ENCODE measurements at regions not wholly inside any gene's neighbourhood (a gene's known extent, or its start where the extent isn't known, plus 50 kb on each side); places are given as distances from the start of the nearest gene placed in this dataset.

DNA sequence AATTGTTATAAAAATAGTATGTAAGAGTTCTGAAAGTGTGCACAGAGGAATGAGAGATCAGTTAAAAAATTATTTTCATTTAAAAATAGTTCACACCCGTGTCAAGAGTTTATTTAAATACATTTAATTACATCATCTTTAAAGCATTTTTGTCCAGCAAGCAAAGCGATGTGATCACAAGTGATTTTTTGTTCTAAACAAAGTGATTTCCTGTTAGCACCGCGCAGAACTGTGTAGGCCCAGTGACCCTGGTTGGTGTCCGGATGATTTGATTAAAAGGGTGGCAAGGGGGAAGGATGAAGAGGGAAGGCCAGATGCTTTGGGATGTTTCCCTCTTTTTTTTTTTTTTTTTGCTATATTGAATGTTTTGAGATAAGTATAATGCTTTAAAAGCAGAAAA, 227.8 kb upstream of the PITRM1 start:
- TF ChIP-seq, protein P1, sequence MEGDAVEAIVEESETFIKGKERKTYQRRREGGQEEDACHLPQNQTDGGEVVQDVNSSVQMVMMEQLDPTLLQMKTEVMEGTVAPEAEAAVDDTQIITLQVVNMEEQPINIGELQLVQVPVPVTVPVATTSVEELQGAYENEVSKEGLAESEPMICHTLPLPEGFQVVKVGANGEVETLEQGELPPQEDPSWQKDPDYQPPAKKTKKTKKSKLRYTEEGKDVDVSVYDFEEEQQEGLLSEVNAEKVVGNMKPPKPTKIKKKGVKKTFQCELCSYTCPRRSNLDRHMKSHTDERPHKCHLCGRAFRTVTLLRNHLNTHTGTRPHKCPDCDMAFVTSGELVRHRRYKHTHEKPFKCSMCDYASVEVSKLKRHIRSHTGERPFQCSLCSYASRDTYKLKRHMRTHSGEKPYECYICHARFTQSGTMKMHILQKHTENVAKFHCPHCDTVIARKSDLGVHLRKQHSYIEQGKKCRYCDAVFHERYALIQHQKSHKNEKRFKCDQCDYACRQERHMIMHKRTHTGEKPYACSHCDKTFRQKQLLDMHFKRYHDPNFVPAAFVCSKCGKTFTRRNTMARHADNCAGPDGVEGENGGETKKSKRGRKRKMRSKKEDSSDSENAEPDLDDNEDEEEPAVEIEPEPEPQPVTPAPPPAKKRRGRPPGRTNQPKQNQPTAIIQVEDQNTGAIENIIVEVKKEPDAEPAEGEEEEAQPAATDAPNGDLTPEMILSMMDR (IDR thresholded peaks at IDR 0.05; ENCODE audit: insufficient read depth, low read depth, low read length, missing control alignments), result no peak
- no peak for DNase-seq (ENCODE audit: low read depth)
- no peak overlapping the region for H3K4me3 ChIP-seq (ENCODE audit: low read depth, low read length)

DNA sequence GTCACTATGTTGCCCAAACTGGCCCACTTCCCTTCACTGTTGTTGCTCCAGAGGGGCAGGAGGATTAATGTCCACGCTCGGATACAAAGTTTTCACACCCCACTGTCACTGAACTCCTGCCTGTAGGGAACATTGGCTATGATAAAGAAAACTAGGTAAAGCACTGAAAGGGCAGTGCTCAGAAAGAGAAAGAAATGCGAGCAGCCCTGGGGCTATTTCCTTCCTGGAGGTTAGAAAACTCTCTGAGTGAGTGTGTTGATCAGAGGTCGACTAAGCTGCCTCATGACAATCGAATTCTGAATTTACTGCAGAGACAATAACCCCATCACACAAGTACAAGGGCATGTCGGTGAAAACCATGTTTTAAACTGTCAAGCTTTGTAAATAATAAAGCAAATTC, 227.2 kb upstream of the PITRM1 start:
- TF ChIP-seq, protein P1 (IDR thresholded peaks at IDR 0.05; ENCODE audit: insufficient read depth, low read depth, low read length, missing control alignments), result no peak
- no peak for DNase-seq (ENCODE audit: low read depth)
- H3K4me3 ChIP-seq (ENCODE audit: low read depth, low read length), result no peak overlapping the region

DNA sequence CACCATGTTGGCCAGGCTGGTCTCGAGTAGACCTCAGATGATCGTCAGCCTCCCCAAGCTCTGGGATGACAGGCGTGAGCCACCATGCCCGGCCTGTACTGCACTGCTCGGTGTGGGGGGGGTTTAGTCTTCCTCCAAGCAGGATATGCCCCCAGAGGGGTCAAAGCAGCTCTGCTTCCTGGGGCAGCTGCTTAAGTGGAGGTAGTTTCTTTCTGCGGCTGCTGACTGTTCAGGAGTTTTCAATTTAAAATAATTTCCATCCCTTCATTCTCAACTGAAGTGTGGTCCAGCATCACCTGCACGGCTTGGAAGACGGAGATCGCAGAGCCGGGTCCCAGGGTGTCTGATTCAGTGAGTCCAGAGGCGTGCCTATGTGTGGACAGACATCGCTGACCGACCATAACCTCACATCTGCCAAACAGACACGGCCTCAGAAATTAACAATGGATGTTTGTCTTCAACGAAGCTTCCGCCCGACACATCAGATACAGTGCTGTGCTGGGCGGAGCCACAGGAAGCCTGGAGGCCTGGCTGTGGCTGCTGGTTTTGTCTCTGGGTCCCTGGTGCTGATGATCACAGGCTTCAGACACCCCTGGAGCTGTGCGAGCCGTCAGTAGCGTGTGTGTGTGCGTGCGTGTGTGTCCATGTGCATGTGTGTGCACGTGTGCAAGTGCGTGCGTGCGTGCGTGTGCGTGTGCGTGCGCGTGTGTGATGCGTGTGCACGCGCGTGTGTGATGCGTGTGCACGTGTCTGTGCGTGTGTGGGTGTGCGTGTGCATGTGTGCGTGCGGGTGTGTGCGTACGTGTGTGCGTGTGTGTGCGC, 226.5 kb upstream of the PITRM1 start:
- no peak for DNase-seq (ENCODE audit: low read depth)
- TF ChIP-seq, protein P1 (IDR thresholded peaks at IDR 0.05; ENCODE audit: insufficient read depth, low read depth, low read length, missing control alignments), result no peak
- no peak overlapping the region for H3K4me3 ChIP-seq (ENCODE audit: low read depth, low read length)

DNA sequence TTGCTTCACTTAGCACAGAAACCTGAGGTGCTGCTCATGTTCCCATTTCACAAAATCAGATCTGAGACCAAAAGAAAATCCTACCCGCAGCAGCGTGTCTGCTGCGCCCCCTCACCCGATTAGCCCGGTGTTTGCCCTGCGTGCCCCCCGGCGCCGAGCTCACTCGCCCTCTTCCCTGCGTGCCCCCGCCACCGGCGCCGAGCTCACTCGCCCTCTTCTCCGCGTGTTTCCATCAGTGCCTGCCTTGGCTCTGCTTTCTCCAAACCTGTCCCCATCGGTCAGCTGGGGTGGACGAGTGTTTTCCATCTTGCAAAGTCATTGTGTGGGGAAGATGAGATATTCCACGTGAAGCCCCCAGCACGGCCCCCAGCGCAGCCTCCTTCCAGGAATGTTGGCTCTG, 225.3 kb upstream of the PITRM1 start:
- TF ChIP-seq, protein P1 (IDR thresholded peaks at IDR 0.05; ENCODE audit: insufficient read depth, low read depth, low read length, missing control alignments), result no peak
- no peak overlapping the region for H3K4me3 ChIP-seq (ENCODE audit: low read depth, low read length)
- DNase-seq (ENCODE audit: low read depth), result no peak

DNA sequence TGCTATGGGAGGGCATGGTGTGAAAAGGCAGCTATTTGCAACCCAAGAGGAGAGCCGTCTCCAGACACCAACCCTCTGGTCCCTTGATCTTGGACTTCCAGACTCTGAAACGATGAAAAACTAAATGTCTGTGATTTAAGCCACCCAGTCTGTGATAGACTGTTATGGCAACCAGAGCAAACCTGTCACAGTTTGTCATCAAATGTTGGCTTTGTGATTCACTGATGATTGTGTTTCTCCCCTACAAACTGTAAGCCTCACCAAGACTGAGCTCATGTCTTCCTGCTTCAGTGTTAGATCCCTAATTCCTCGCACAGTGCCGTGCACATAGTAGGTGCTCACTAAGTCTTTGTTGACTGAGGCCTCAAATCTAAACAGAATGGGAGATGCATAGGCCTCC, 224.6 kb upstream of the PITRM1 start:
- H3K4me3 ChIP-seq (ENCODE audit: low read depth, low read length), result no peak overlapping the region
- no peak for DNase-seq (ENCODE audit: low read depth)

GRCh38 chr10:3396116-3396515, 223.5 kb upstream of the PITRM1 start:
- H3K4me3 ChIP-seq (ENCODE audit: low read depth, low read length), result no peak overlapping the region
- DNase-seq (ENCODE audit: low read depth), result no peak
- TF ChIP-seq, protein P1 (IDR thresholded peaks at IDR 0.05; ENCODE audit: insufficient read depth, low read depth, low read length, missing control alignments), result no peak

More for the DNA sequence above, 224.6 kb upstream of the PITRM1 start:
- TF ChIP-seq, protein P1 (IDR thresholded peaks at IDR 0.05; ENCODE audit: insufficient read depth, low read depth, low read length, missing control alignments), result no peak

- TF ChIP-seq, protein P1 (IDR thresholded peaks at IDR 0.05; ENCODE audit: insufficient read depth, low read depth, low read length, missing control alignments), result no peak
- DNase-seq (ENCODE audit: low read depth), result peak; percentile 9
- H3K4me3 ChIP-seq (ENCODE audit: low read depth, low read length), result no peak overlapping the region
These were observed 222.9 kb upstream of the PITRM1 start for GRCh38 chr10:3395458-3395861.
